Gastroesophageal sphincter (tissue), 3 donors: ENCODE measurements at regions not wholly inside any gene's neighbourhood (a gene's known extent, or its start where the extent isn't known, plus 50 kb on each side); places are given as distances from the start of the nearest gene placed in this dataset.

Experiments
- CTCF ChIP-seq, 4 experiments: fragments of 200-600 bp in 2 of 4; fragments of 450-650 bp in 2 of 4; sonication (generic) in 1 of 4; IDR thresholded peaks; one replicate each; pipeline ENCODE4 v1.5.1; 2017 to 2019; ENCODE audit warnings: antibody characterized with exemption in 4 of 4, mild to moderate bottlenecking in 2 of 4, moderate library complexity in 2 of 4
- EP300 ChIP-seq: sonication (generic); formaldehyde crosslinking; IDR thresholded peaks from one replicate; pipeline ENCODE4 v1.6.1; 2017; ENCODE audit warnings: antibody characterized with exemption, mild to moderate bottlenecking
- POLR2AphosphoS5 ChIP-seq: sonication (generic); formaldehyde crosslinking; IDR thresholded peaks from one replicate; pipeline ENCODE4 v1.6.1; 2017; ENCODE audit warnings: antibody characterized with exemption

- TF ChIP-seq EP300 (no peak), POLR2AphosphoS5 (no peak), CTCF (IDR thresholded peaks at IDR 0.05) (no peak)
Measured at GRCh38 chr2:22336414-22336813, 1048.6 kb upstream of the KLHL29 start.
